ENCODE measurements at regions not wholly inside any gene's neighbourhood (a gene's known extent, or its start where the extent isn't known, plus 50 kb on each side); places are given as distances from the start of the nearest gene placed in this dataset.

DNA sequence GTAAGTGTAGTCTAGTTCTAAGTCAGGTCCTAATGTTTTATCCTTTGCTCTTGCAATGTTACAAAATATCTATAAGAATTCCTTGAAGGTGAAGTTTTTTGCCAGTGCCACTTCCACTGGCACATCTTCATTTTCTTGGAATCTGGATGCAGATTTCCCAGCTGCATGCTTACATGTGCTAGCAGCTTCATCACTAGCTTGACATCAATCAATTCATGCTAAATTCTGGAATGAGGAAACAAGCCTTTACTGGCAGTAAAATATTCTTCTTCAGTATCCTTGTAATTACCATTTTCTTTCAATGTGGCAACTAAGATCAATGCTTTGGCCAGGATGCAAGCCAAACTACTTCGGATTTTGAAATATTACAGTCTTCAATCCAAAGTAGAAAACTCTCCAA lies 200.6 kb upstream of the SIX2 start:
- H3K36me3 ChIP-seq (ENCODE audit: control insufficient read depth, insufficient read depth, low read length): no peaks in the 10 kb centered on the region
- 94 to 100% methylated on average over 1 of the region's 1 CpG for WGBS, 2 experiments (ENCODE audit: insufficient coverage in 2 of 2)

DNA sequence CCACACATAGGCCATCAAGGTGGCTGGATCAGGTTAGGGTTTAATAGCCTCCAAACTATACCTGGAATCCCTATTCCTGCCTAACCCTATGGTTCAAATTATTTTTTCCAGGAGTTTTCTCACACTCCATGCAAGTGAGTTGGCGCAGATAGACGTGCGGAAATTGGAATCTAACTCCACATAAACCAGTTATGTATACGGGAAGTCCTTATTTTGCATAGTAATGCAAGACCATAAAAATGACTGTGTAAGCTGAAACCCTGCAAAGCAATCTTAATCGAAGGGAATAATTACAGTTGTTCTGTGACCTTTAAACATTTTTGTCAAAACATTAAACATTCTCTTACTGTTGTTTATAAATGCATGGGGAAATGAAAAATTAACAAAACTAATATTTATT lies 200.1 kb upstream of the SIX2 start:
- Histone ChIP-seq H3K36me3 (ENCODE audit: control insufficient read depth, insufficient read depth, low read length) (no peaks in the 10 kb centered on the region), H3K27ac (ENCODE audit: low read depth, low read length, severe bottlenecking) (no peak overlapping the region), H3K4me3 (ENCODE audit: extremely low read depth, insufficient read depth, low read length, poor library complexity, severe bottlenecking) (no peak overlapping the region), H3K4me1 (ENCODE audit: control insufficient read depth, insufficient read depth, low read length, poor library complexity, severe bottlenecking) (no peaks in the 10 kb centered on the region), H3K9me3 (ENCODE audit: control insufficient read depth, low read length) (no peaks in the 10 kb centered on the region)
- 85 to 100% methylated on average over 1 to 3 of the region's 5 CpGs for WGBS, 2 experiments (ENCODE audit: insufficient coverage in 2 of 2)

More for the DNA sequence above, 200.6 kb upstream of the SIX2 start:
- no peaks in the 10 kb centered on the region for H3K4me1 ChIP-seq (ENCODE audit: control insufficient read depth, insufficient read depth, low read length, poor library complexity, severe bottlenecking)
- H3K4me3 ChIP-seq (ENCODE audit: extremely low read depth, insufficient read depth, low read length, poor library complexity, severe bottlenecking): no peak overlapping the region
- H3K9me3 ChIP-seq (ENCODE audit: control insufficient read depth, low read length): no peaks in the 10 kb centered on the region
- H3K27ac ChIP-seq (ENCODE audit: low read depth, low read length, severe bottlenecking): no peak overlapping the region

DNA sequence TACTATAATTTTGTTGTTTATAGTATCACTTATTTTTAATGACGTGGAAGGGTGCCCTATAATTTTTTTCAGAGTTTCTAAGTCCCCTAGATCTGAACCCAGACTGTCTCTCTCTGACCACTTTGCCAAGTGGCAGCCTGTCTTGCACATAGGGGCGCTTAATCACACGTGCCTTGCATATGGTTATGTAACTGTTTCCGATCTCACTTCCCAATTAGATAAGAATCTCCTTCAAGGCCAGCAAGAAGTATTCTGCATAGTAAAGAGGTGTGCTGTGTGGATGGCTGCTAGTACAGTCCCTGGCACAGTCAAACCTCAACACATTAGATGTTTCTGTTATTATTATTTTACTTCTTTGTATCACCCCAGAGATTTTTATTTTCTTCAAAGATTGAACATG lies 197.8 kb upstream of the SIX2 start:
- Histone ChIP-seq H3K36me3 (ENCODE audit: control insufficient read depth, insufficient read depth, low read length) (no peaks in the 10 kb centered on the region), H3K4me1 (ENCODE audit: control insufficient read depth, insufficient read depth, low read length, poor library complexity, severe bottlenecking) (no peaks in the 10 kb centered on the region), H3K4me3 (ENCODE audit: extremely low read depth, insufficient read depth, low read length, poor library complexity, severe bottlenecking) (no peak overlapping the region), H3K27ac (ENCODE audit: low read depth, low read length, severe bottlenecking) (no peak overlapping the region), H3K9me3 (ENCODE audit: control insufficient read depth, low read length) (no peaks in the 10 kb centered on the region)
- no CpG with 5 or more reads among the region's 4 CpGs for WGBS, 2 experiments (ENCODE audit: insufficient coverage in 2 of 2)

DNA sequence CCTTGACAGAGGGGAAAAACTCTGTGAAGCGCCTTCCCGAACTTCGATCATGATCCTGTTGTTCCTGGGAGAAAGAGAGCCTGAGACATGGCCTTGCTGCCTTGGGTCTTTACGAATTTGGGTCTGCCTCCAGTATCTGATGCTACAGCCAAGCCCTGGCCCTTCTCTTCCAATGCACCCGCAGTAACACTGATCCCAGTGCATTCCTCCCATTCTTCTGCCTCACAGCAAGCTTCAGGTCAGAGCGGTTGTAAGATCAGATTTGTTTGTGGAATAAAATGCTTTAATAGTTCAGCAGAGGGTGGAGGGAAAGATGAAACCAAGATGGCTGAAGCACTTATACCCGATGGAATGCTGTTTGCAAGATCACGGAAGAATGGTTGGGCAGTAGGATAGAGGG lies 196.7 kb upstream of the SIX2 start:
- H3K27ac ChIP-seq (ENCODE audit: low read depth, low read length, severe bottlenecking): no peak overlapping the region
- no peaks in the 10 kb centered on the region for H3K36me3 ChIP-seq (ENCODE audit: control insufficient read depth, insufficient read depth, low read length)
- H3K4me3 ChIP-seq (ENCODE audit: extremely low read depth, insufficient read depth, low read length, poor library complexity, severe bottlenecking): no peak overlapping the region
- H3K4me1 ChIP-seq (ENCODE audit: control insufficient read depth, insufficient read depth, low read length, poor library complexity, severe bottlenecking): no peaks in the 10 kb centered on the region
- 95 to 99% methylated on average over 6 to 7 of the region's 8 CpGs for WGBS, 2 experiments (ENCODE audit: insufficient coverage in 2 of 2)
- H3K9me3 ChIP-seq (ENCODE audit: control insufficient read depth, low read length): no peaks in the 10 kb centered on the region

- no peaks in the 10 kb centered on the region for H3K36me3 ChIP-seq (ENCODE audit: control insufficient read depth, insufficient read depth, low read length)
- no peak overlapping the region for H3K4me3 ChIP-seq (ENCODE audit: extremely low read depth, insufficient read depth, low read length, poor library complexity, severe bottlenecking)
- 88 to 92% methylated on average over 3 of the region's 4 CpGs for WGBS, 2 experiments (ENCODE audit: insufficient coverage in 2 of 2)
- H3K4me1 ChIP-seq (ENCODE audit: control insufficient read depth, insufficient read depth, low read length, poor library complexity, severe bottlenecking): no peaks in the 10 kb centered on the region
- no peaks in the 10 kb centered on the region for H3K9me3 ChIP-seq (ENCODE audit: control insufficient read depth, low read length)
- no peak overlapping the region for H3K27ac ChIP-seq (ENCODE audit: low read depth, low read length, severe bottlenecking)
These were observed 196.2 kb upstream of the SIX2 start for GRCh38 chr2:45205480-45205879.

GRCh38 chr2:45203400-45203799 lies 194.1 kb upstream of the SIX2 start:
- no peaks in the 10 kb centered on the region for H3K4me1 ChIP-seq (ENCODE audit: control insufficient read depth, insufficient read depth, low read length, poor library complexity, severe bottlenecking)
- H3K36me3 ChIP-seq (ENCODE audit: control insufficient read depth, insufficient read depth, low read length): no peaks in the 10 kb centered on the region
- no peaks in the 10 kb centered on the region for H3K9me3 ChIP-seq (ENCODE audit: control insufficient read depth, low read length)
- no peak overlapping the region for H3K4me3 ChIP-seq (ENCODE audit: extremely low read depth, insufficient read depth, low read length, poor library complexity, severe bottlenecking)
- no peak overlapping the region for H3K27ac ChIP-seq (ENCODE audit: low read depth, low read length, severe bottlenecking)

DNA sequence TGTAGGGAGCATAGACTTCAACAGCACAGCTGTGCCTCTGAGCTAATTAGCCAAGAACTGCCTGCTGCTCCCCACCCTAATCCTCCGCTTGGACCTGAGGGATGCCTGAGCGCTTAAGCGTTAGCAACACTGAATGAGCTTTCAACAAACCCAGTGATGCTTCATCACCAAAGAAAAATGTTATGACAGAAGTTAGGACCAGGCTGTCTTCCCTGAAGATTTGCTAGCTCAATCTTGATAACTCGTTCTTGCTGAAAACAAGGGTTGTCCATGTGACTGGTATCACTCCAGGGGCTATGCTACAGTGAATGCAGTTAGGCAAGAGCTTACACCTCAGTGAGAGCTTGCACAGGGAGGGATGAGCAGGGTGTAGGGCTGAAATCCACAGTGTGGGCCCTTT lies 190.7 kb upstream of the SIX2 start:
- Histone ChIP-seq H3K4me1 (ENCODE audit: control insufficient read depth, insufficient read depth, low read length, poor library complexity, severe bottlenecking) (no peaks in the 10 kb centered on the region), H3K27ac (ENCODE audit: low read depth, low read length, severe bottlenecking) (no peak overlapping the region), H3K36me3 (ENCODE audit: control insufficient read depth, insufficient read depth, low read length) (no peaks in the 10 kb centered on the region), H3K9me3 (ENCODE audit: control insufficient read depth, low read length) (no peaks in the 10 kb centered on the region), H3K4me3 (ENCODE audit: extremely low read depth, insufficient read depth, low read length, poor library complexity, severe bottlenecking) (no peak overlapping the region)
- 90 to 98% methylated on average over 2 to 4 of the region's 4 CpGs for WGBS, 2 experiments (ENCODE audit: insufficient coverage in 2 of 2)

DNA sequence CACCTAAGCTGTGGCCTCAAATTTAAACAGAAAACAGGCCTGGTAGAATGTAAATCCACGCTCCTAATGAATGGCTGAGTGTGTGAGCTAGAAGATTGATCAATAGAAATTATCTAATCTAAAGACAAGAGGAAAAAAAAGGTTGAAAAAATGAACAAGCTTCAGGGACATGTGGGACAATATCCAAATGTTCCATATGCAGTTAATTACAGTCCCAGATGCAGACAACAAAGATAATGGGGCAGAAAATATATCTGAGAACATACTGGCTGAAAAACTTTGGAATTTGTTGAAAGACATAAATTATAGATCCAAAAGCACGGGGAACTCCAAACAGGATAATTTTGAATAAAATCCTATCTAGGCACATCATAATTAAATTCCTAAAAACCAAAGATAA lies 186.7 kb upstream of the SIX2 start:
- Histone ChIP-seq H3K4me3 (ENCODE audit: extremely low read depth, insufficient read depth, low read length, poor library complexity, severe bottlenecking) (no peak overlapping the region), H3K36me3 (ENCODE audit: control insufficient read depth, insufficient read depth, low read length) (no peaks in the 10 kb centered on the region), H3K27ac (ENCODE audit: low read depth, low read length, severe bottlenecking) (no peak overlapping the region), H3K9me3 (ENCODE audit: control insufficient read depth, low read length) (no peaks in the 10 kb centered on the region), H3K4me1 (ENCODE audit: control insufficient read depth, insufficient read depth, low read length, poor library complexity, severe bottlenecking) (peaks cover under 1% of the 10 kb centered on the region)
- WGBS, 2 experiments (ENCODE audit: insufficient coverage in 2 of 2): no CpG with 5 or more reads among the region's 2 CpGs

DNA sequence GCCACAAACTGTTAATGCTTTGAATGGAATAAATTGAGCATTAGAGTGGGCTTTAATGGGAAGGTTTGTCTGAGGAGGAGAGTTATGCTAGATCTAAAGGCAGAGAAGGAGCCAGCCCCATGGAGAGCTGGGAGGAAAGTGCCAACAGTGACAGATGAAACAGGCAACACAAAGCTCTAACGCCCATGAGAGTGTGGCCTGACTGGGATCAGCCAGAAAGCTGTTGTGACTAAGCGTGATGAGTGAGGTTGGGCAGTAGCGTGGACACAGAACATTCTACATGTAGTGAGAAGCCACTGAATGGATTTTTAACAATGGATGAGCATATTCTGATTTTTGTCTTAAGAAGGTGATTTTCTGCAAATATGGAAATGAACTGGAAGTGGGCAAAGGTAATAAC lies 185.3 kb upstream of the SIX2 start:
- peaks cover 7% of the 10 kb centered on the region for H3K4me1 ChIP-seq (ENCODE audit: control insufficient read depth, insufficient read depth, low read length, poor library complexity, severe bottlenecking)
- H3K27ac ChIP-seq (ENCODE audit: low read depth, low read length, severe bottlenecking): no peak overlapping the region
- H3K36me3 ChIP-seq (ENCODE audit: control insufficient read depth, insufficient read depth, low read length): no peaks in the 10 kb centered on the region
- H3K4me3 ChIP-seq (ENCODE audit: extremely low read depth, insufficient read depth, low read length, poor library complexity, severe bottlenecking): no peak overlapping the region
- H3K9me3 ChIP-seq (ENCODE audit: control insufficient read depth, low read length): no peaks in the 10 kb centered on the region
- 80 to 89% methylated on average over 3 of the region's 3 CpGs for WGBS, 2 experiments (ENCODE audit: insufficient coverage in 2 of 2)

DNA sequence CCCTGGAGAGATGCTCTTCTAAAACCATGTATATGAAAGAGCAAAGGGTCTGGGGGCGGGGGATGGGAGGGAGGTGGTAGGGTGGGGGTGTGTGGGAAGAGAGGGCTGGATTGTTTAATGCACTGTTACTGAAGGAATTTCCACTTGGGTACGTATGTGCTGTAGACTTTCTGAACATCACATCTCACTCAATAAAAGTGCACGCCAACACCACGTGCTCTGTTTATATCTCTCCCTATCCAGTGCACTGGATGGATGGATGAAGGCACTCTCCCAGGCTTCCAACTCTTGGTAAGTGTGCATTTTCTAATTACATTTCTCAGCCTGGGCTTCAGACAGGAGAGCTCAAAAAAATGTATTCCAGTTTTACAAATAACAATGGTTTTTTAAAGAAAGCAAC lies 184.3 kb upstream of the SIX2 start:
- Histone ChIP-seq H3K27ac (ENCODE audit: low read depth, low read length, severe bottlenecking) (no peak overlapping the region), H3K4me1 (ENCODE audit: control insufficient read depth, insufficient read depth, low read length, poor library complexity, severe bottlenecking) (peaks cover 7% of the 10 kb centered on the region), H3K4me3 (ENCODE audit: extremely low read depth, insufficient read depth, low read length, poor library complexity, severe bottlenecking) (no peak overlapping the region), H3K36me3 (ENCODE audit: control insufficient read depth, insufficient read depth, low read length) (no peaks in the 10 kb centered on the region), H3K9me3 (ENCODE audit: control insufficient read depth, low read length) (no peaks in the 10 kb centered on the region)
- WGBS, 2 experiments (ENCODE audit: insufficient coverage in 2 of 2): 84 to 100% methylated on average over 3 of the region's 4 CpGs

GRCh38 chr2:45192991-45193390 lies 183.7 kb upstream of the SIX2 start:
- Histone ChIP-seq H3K36me3 (ENCODE audit: control insufficient read depth, insufficient read depth, low read length) (no peaks in the 10 kb centered on the region), H3K9me3 (ENCODE audit: control insufficient read depth, low read length) (no peaks in the 10 kb centered on the region), H3K4me1 (ENCODE audit: control insufficient read depth, insufficient read depth, low read length, poor library complexity, severe bottlenecking) (peaks cover 7% of the 10 kb centered on the region), H3K27ac (ENCODE audit: low read depth, low read length, severe bottlenecking) (no peak overlapping the region), H3K4me3 (ENCODE audit: extremely low read depth, insufficient read depth, low read length, poor library complexity, severe bottlenecking) (no peak overlapping the region)
- WGBS, 2 experiments (ENCODE audit: insufficient coverage in 2 of 2): 83 to 92% methylated on average over 2 to 3 of the region's 4 CpGs

GRCh38 chr2:45192481-45192880 lies 183.2 kb upstream of the SIX2 start:
- H3K27ac ChIP-seq (ENCODE audit: low read depth, low read length, severe bottlenecking): no peak overlapping the region
- no CpG with 5 or more reads among the region's 5 CpGs for WGBS, 2 experiments (ENCODE audit: insufficient coverage in 2 of 2)
- peaks cover 7% of the 10 kb centered on the region for H3K4me1 ChIP-seq (ENCODE audit: control insufficient read depth, insufficient read depth, low read length, poor library complexity, severe bottlenecking)
- no peak overlapping the region for H3K4me3 ChIP-seq (ENCODE audit: extremely low read depth, insufficient read depth, low read length, poor library complexity, severe bottlenecking)
- H3K9me3 ChIP-seq (ENCODE audit: control insufficient read depth, low read length): no peaks in the 10 kb centered on the region
- no peaks in the 10 kb centered on the region for H3K36me3 ChIP-seq (ENCODE audit: control insufficient read depth, insufficient read depth, low read length)
